T1000 (cell line): ENCODE measurements at regions not wholly inside any gene's neighbourhood (a gene's known extent, or its start where the extent isn't known, plus 50 kb on each side); places are given as distances from the start of the nearest gene placed in this dataset.
A peak's percentile ranks its signal among the peaks of the same experiment; 100 is the strongest.

Experiments used
- DNase-seq: peaks from one replicate; lab custom pipeline; 2025; ENCODE audit warnings: mixed read lengths; lab: John Stamatoyannopoulos, UW

DNA sequence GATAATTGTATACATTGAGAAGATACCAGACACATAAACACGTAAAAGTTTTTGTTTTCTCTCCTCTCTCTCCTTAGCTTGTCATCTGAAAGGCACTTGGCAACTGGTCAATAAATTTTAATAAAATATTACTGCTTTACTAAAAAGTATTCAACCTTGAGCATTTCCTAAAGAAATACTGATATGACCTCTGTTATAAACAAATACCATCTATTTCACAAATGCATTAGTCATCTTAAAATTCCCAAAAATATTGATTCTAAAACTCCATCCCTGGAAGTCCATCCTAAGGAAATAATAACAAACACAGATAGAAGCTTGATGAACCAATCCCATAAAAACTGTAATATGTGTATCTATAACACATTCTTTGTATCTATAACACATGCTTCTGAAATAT, 483.2 kb downstream of the TLR4 start:
- no peak for DNase-seq

DNA sequence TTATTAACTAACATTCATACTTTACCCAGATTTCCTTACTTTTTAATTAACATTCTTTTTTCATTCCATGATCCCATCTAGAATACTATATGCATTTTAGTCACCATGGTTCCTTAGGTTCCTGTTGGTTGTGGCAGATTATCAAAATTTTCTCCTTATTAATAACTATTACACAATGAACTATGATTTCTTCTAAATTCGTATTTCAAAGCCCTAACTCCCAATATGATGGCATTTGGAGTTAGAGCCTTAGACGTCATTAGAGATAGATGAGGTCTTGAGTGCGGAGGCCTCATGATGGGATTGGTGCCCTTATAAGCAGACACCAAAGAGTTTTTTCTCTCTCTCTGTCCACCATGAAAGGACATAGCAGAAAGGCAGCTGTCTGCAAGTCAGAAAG, 485.4 kb downstream of the TLR4 start:
- no peak for DNase-seq

DNA sequence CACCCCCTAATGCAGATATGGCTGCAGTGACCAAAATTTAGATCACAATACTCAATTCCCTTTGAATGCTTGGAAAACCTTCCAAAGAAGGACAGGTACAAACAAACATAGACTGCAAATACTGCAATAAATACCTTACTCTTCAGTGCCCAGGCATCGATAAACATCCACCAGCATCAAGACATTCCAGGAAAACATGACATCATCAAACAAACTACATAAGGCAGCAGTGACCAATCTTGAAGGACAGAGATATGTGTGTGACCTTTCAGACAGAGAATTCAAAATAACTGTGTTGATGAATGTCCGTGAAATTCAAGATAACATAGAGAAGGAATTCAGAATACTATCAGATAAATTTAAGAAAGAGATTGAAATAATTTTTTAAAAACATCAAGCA, 488.6 kb downstream of the TLR4 start:
- no peak for DNase-seq

DNA sequence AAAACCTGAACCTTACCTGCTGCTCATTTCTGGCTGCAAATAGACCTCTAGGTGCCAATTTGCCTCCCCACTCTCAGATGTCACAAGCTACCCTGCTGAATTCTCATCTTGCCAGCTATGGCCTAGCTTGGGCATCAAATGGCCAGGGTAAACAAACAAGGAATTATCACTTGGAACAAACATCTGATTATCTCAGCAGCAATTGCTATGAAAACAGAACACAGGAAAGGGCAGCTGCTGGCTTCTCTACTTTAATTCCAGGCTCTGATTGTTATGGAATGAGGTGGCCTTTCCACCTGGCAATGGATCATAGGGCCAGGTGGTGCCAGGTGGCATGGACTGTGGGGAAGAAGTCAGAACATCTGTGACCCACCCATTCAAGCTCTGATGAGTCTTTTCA, 505.1 kb downstream of the TLR4 start:
- DNase-seq, result no peak

DNA sequence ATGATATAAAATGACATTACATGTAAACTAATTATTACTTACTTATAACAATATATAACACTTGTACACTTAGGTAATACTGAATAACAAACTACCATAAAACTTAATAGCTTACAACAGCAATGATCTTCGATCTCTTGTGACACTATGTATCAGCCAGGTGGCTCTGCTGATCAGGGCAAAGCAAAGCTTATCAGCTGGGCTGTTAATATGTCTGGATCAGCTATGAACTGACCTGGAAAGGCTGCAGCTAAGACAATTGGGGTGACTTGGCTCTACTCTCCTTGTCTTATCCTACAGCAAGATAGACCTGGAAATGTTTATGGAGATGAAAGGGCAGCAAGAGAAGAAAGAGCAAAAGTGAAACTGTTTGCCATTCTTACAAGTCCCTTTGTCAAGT, 511.3 kb downstream of the TLR4 start:
- no peak for DNase-seq

DNA sequence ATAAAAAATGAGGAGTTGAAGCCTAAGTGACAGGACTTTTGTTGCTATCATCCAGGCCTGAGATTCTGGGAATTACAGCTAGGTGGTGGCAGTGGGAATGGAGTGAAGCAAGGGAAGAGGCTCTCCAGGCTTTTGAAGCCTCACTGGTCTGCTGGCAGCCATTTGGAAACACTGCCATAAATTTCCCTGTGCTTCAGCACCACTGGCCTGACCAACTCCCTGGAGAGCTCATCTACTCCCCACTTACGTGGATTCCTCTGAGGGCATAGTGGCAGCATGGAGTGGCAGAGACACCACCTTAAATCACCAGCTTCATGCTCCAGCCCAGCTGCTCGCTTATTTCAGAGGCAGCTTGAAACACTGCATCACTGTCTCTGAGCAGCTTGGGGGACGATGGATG, 518.2 kb downstream of the TLR4 start:
- DNase-seq, result no peak

DNA sequence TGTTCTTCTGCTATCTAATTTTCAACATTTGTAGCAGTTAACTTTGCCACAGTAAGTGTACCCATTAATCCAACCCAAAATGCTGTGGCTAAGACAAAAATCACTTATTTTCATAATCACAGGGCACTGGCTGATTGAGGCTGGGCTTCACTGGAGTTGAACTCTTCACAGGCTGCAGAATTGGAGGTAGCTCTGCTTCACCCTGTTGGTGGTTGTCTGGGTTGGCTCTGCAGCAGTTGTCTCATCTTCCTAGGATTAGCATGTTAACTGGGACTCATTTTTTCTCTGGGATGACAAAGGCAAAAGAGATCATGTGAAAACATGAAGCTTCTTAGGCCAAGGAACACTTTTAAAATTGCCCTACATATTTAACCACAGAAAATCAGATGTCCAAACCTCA, 518.9 kb downstream of the TLR4 start:
- DNase-seq, result no peak

DNA sequence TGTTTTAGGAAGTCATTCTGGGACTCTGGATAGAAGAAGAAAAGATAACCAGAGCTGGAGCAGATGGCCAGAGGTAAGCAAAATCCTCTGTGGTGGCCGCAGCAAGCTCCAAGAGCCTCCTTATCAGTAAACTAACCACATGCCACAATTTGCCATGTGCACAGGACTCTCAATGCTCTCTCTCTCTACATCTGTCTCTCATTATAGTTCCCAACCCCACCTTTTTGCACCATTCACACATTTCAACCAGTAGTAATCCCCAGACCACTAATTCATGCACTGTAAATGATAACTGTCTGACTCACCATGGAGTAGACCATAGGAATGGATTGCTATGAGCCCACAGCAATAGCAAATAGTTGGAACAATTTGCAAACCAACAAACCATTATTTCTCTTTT, 526.1 kb downstream of the TLR4 start:
- DNase-seq, result peak; percentile 20

DNA sequence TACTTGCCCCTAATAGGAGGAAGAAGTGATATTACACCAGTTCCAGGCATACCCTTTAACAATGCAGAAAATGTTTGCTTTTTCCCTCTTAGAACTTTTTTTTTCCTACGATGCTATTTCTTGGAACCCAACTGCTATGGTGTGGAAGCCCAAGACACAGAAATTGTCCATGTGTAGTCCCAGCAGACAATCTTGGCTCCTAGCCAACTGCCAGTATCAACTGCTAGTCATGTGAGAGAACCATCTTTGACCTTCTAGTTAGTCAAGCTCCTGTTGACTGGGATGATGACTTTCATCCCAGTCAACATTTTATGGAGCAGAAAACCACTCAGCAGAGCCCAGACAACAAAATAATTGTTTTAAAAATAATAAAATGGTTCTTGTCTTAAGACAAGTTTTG, 532.4 kb downstream of the TLR4 start:
- DNase-seq, result no peak

DNA sequence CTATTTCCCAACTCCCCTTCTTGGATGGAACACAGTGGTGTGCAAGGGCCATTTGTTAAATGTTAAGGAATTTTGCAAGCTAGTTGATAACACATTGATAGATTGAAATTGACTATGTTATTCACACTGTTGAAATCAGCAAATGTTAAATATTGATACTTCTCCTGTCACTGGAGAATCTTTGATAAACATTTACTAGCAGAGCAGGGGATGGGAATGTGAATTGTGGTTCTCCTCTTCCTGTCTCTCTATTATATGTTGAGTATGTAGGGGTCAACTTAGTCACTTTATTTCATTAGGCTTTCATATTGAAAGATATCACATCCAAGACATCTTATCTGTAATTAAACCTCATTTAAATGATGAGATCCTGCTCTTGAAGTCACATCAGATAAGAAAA, 533.9 kb downstream of the TLR4 start:
- no peak for DNase-seq

DNA sequence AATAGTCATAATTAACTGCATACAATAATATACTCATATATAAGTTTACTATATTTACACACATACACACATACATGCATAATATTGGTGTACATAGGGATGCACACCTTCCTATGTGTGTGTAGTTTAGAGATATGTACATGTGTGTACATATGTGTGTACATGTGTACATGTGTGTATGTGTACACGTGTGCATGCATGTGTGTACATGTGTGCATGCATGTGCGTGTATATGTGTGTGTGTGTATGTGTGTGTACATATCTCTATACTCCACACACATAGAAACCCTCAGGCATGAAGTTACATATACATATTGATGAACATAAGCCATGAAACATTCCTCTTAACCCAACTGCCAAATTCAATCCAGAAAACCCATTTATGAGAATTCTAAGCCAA, 547.8 kb downstream of the TLR4 start:
- no peak for DNase-seq

DNA sequence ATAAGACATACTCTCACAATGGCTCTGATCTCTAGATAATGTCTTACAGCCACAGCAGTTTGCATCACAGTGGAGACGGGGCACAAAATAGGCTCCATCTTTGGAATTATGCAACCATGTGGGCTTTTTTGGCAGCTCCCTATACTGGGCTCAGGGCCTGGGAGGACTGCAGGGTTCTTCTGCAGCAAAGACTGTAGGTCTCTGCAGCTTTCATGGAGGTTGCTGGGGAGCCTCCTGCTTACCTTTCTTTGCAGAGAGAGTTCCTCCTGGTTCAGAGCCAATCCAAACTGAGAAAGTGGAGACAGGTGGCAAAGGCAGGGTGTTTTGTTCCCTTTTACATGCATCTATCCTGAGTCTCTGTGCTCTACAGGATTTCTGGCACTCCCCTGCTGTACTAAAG, 558.0 kb downstream of the TLR4 start:
- no peak for DNase-seq

DNA sequence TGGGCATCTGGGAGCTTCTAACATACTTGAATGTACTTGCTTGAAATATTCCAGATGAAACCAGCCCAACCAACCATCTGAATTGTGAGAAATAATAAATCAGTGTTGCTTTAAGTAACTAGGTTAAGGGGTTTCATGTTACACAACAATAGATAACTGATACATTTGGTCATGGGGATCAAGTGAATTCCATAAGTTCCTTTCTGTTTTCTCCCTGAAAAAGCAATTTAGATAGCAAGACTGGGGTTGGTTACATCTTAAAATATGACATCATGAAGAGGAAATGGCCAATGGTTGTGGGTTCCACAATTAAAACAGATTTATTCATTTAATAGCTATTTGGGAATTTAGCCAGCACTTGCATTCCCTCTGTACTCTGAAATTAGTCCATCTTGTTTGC, 559.7 kb downstream of the TLR4 start:
- no peak for DNase-seq

DNA sequence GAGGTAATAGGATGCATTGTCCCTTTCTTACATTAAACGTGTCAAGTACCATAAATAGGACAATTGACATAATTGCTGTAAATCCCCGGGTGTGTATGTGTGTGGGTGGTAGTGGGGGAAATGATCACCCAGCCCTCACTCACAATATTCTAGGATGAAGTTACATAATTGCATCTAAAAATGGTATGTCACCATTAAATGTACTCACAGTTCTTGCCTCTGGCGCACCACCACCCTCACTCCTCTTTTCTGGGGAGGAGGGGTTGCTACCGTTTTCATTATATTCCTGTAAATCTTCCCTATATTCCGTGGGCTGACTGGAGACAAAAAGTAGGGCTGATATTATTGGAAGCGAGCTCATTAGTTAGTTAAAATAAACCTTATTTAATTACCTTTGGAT, 563.8 kb downstream of the TLR4 start:
- DNase-seq, result no peak

DNA sequence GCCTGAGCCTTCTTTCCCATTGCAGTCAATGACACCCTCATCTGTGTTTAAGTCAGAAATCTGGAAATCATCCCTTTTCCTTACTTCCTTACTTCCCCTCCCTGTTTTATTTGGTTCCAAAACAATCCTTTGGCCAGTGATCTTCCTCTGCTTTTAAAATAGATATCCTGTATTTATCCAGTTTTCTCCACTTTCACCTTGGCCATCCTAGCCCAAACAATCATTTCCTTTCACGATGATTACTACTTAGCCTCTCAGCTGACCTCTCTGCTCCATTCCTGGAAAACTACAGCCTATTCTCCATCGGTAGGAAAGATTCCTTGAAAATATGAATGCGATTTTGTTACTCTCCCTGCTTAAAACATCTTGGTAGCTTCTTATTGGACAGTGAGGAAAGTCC, 565.4 kb downstream of the TLR4 start:
- no peak for DNase-seq

DNA sequence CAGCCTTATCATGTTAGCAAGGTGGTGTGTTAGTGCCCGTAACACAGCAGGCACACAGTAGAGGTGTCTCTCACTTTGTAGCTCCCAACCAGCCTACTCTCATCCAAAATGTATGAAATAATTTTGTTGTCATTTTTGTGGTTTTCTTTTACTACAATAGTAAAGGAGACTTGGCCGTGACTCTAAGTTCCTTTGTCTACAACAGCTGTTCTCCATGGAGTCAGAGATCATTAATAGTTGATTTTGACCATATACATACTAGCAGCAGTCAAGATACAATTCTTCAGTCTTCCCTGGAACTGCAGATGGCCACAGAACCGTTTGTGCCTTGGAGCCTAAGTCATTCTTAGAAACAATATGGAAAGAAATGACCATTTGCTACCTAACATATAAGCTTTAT, 567.1 kb downstream of the TLR4 start:
- DNase-seq, result no peak

DNA sequence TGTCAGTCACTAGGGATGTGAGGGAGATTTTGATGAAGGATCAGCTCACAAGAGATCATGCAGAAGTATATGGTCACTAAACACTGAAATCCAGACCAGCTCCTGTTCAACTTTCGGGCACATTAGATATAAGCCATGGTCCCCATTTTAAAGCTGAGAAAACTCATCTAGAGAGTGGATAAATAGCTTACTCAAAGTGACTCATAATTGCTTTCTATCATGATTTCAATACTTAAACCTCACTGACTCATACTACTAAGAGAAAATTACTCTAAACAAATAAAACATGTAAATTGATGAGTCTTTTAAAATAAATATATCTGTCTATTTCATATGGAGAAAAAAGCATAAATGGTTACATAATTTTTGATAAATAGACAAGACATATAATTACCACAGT, 567.7 kb downstream of the TLR4 start:
- DNase-seq, result no peak

DNA sequence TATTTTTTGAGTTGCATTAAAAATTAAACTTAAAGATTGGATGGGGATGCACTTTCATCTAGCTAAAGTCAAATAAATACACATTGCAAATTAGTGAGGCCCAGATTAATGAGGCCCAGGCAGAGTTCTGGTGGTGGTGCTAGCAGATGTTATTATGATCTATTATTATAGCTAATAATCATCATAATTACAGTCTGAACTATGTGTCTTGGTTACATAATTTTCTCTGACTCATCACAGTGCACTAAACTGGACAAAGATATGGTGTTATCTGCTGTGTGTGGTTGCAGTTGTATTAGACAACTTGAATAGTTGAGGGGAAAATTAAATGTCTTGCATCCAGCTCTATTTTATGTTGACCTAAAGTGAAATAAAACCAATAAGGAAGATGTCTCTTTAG, 568.8 kb downstream of the TLR4 start:
- DNase-seq, result no peak

DNA sequence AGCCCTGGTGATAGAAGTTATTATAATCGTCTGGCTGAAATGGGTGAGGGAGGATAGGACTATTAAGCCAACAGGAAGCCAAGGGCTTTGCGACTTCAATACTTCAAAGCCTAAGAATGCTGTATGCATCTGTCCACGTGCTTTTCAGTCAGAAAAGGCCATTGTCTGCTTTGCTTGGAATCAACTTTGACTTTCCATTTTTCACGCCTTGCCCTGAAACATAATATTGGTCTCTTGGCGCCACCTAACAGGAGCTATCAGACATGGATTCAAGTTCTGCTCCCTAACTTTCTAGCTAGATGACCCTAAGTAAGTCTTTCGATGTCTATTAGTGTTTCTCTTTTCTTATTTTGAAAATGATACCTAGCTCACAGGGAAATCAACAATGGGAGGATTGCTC, 572.6 kb downstream of the TLR4 start:
- no peak for DNase-seq

DNA sequence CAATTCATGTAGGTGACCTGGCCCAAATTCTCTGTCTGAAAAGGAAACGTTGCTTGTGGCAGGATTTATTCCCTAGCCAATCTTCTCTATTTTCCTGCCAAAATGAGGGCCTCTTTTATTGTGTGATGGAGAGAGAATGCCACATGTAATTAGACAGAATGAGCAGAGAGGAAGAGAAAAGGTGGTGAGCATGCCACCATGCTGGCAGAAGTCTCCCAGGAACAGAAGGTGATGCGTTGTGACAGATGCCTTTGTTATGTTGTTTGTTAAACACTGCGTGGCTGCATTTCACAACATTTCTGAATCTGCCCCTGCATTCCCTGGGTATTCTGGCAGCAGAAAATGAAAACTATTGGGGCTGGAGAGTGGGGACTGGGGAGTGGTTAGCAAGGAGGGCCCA, 577.6 kb downstream of the TLR4 start:
- no peak for DNase-seq

DNA sequence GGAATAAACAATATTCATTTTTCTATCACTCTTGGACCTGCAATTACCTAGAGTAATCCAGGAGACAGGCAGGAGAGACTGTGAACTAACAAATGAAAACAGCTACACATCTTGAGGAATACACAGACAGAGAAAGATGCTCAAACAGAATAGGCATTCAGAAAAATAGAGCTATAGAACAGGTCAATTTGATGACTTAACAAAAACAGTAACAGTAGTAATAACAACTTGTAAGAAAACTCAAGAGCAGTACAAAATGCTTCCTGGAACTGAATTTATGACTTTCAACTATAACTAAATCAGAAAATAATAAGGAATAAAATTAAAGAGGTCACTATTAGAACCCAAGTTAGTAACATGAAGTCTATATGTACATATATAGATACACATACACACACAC, 579.3 kb downstream of the TLR4 start:
- no peak for DNase-seq

DNA sequence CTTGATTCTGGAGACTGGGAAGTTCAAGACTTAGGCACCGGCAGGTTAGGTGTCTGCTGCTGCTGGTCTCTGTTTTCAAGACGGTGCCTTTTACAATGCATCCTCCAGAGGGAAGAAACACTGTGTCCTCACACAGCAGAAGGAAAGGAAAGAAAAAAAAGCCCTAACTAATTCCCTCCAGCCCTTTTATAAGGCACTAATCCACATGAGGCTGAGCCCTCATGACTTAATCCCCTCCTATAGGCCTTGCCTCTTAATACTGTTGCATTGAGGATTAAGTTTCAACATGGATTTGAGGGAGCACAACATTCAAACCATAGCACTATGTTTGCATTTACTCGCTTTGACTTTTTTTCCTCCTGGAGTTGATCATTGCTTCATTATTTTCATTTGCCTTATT, 585.9 kb downstream of the TLR4 start:
- no peak for DNase-seq

DNA sequence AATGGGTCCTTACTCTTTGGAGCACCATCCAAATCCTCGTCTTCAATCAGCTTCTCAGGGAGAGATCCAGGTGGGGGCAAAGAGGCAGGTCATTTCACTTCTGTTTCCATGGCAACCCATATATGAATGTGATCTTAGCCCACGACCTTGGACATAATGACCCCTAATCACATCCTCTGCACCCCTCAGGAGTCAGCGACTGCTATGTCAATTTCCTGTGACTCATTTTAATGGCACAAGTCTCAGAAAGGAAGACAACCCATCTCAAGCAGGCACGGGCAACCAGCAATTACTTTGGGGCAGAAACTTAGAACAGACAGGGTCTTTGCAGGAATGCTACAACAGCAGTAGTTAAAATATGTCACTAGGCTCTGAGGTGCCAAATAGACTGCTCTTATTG, 591.2 kb downstream of the TLR4 start:
- no peak for DNase-seq

DNA sequence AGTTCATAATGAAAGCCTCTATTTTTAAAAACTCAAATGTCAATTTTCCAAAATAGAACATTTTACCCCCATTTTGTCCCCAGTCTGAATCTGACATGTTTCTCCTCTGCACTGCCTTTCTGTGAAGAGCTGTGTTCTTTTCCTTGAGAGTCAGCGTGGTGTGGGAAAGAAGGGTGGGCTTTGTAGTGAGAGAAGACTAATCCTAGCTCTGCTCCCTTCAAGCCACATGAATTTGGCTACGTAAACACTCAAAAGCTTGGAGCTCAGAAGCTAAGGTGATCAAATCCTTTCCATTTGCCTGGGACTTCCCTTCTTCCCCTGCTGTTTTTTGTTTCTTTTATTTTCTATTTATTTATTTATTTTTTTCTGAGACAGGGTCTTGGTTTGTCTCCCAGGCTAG, 598.5 kb downstream of the TLR4 start:
- DNase-seq, result no peak

DNA sequence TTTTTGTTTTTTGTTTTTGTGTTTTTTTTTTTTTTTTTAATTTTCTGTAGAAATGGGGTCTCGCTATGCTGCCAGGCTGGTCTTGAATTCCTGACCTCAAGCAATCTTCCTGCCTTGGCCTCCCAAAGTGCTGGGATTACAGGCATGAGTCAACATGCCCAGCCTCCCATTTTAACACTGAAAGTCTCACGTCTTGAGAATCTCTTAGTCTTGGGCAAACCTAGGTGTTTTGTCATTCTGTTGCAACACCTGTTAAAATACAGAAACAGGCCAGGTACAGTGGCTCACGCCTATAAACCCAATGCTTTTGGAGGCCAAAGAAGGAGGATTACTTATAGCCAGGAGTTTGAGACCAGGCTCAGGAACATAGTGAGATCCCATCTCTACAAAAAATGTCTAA, 599.0 kb downstream of the TLR4 start:
- DNase-seq, result no peak
